Stimulated activated memory B cell treated with anti-CD40 and anti-IgM and Interleukin-4, amounts not matched to agents 10 μg/mL and 1 μg/mL and 100 μg/mL, for 72 hours (primary cell): ENCODE measurements at regions not wholly inside any gene's neighbourhood (a gene's known extent, or its start where the extent isn't known, plus 50 kb on each side); places are given as distances from the start of the nearest gene placed in this dataset.
"Not testable (repeated sequence)": the region's sequence is repeated elsewhere in the genome, so short reads cannot be mapped to it uniquely, and the experiment has no call there.

Experiments
- ATAC-seq: fragments of 150-1000 bp; cut with Tn5 transposase; 2 replicates; pipeline ENCODE4 v1.10.0; 2021
- H3K27ac Mint-ChIP-seq: one replicate; pipeline ENCODE4 v1.8.0; 2022; ENCODE audit warnings: mild to moderate bottlenecking, mixed read lengths
- H3K27me3 Mint-ChIP-seq: one replicate; pipeline ENCODE4 v1.8.0; 2022; ENCODE audit warnings: mixed read lengths
- H3K36me3 Mint-ChIP-seq: one replicate; pipeline ENCODE4 v1.8.0; 2022; ENCODE audit warnings: mixed read lengths
- H3K4me1 Mint-ChIP-seq: one replicate; pipeline ENCODE4 v1.8.0; 2022; ENCODE audit warnings: mixed read lengths
- H3K4me3 Mint-ChIP-seq: one replicate; pipeline ENCODE4 v1.8.0; 2022; ENCODE audit warnings: mild to moderate bottlenecking, moderate library complexity, mixed read lengths
- H3K9me3 Mint-ChIP-seq: one replicate; pipeline ENCODE4 v1.8.0; 2022; ENCODE audit warnings: mixed read lengths

- Mint-ChIP-seq H3K9me3 (peaks cover 5% of the 10 kb centered on the region), H3K27me3 (no peaks in the 10 kb centered on the region), H3K4me3 (no peak overlapping the region), H3K36me3 (no peaks in the 10 kb centered on the region), H3K27ac (no peak overlapping the region), H3K4me1 (no peaks in the 10 kb centered on the region)
- ATAC-seq: no peak
Measured at GRCh38 chr2:204380141-204380881, 165.0 kb upstream of the PARD3B start.

GRCh38 chr2:204386668-204387067 lies 158.6 kb upstream of the PARD3B start:
- no peak for ATAC-seq

GRCh38 chr2:204389120-204389519 lies 156.2 kb upstream of the PARD3B start:
- H3K36me3 Mint-ChIP-seq: no peaks in the 10 kb centered on the region
- H3K9me3 Mint-ChIP-seq: peaks cover 5% of the 10 kb centered on the region
- no peaks in the 10 kb centered on the region for H3K27me3 Mint-ChIP-seq
- no peak for ATAC-seq
- H3K4me3 Mint-ChIP-seq: no peak overlapping the region
- no peak overlapping the region for H3K27ac Mint-ChIP-seq
- H3K4me1 Mint-ChIP-seq: no peaks in the 10 kb centered on the region

More at GRCh38 chr2:204386668-204387067, 158.6 kb upstream of the PARD3B start:
- no peak overlapping the region for H3K4me3 Mint-ChIP-seq
- no peaks in the 10 kb centered on the region for H3K4me1 Mint-ChIP-seq
- H3K27me3 Mint-ChIP-seq: no peaks in the 10 kb centered on the region
- H3K9me3 Mint-ChIP-seq: peaks cover 2% of the 10 kb centered on the region
- H3K36me3 Mint-ChIP-seq: no peaks in the 10 kb centered on the region
- no peak overlapping the region for H3K27ac Mint-ChIP-seq

DNA sequence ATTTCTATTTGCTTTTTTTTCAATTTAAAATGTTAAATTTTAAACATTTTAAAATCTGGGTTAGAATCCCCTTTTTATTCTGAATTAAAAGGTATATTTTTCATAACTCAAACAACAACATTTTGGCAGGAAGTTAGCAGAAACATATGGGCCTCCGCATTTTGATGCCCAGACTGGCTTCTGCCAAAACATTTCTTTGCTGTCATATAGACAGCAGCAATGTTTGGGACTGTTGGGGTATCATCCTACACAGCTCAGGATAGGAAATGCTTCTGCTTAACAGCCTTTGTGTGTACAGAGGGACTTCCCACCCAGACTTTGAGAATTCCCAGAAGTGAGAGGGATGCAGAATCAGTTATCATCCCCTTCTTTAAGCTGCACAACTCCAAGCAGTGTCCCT lies 155.4 kb upstream of the PARD3B start:
- no peak for ATAC-seq
- Mint-ChIP-seq H3K4me1 (no peaks in the 10 kb centered on the region), H3K27ac (no peak overlapping the region)

DNA sequence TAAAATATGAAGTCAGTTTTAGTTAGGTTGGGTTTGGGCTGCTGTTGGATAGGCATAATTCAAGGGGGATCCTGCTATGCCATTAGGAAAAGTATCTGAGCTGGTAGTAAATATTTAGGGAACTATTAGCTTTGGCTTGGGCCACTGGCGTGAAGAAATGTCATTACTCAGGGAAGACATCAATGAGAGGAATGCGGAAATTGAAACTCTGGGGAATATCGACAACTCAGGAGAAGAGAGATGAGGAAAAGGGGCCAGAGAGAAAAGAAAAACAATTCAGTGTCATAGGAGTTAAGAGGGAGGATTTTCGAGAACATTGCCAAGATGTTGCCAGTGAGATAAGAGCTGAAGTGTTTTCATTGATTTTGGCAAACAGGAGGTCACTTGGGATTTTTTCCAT lies 149.7 kb upstream of the PARD3B start:
- H3K4me1 Mint-ChIP-seq: no peaks in the 10 kb centered on the region
- H3K9me3 Mint-ChIP-seq: peaks cover 8% of the 10 kb centered on the region
- no peaks in the 10 kb centered on the region for H3K36me3 Mint-ChIP-seq
- no peak for ATAC-seq
- no peak overlapping the region for H3K4me3 Mint-ChIP-seq
- no peak overlapping the region for H3K27ac Mint-ChIP-seq
- peaks cover 10% of the 10 kb centered on the region for H3K27me3 Mint-ChIP-seq

More for the DNA sequence above, 155.4 kb upstream of the PARD3B start:
- peaks cover 1% of the 10 kb centered on the region for H3K27me3 Mint-ChIP-seq
- H3K4me3 Mint-ChIP-seq: no peak overlapping the region
- H3K9me3 Mint-ChIP-seq: peaks cover 5% of the 10 kb centered on the region
- no peaks in the 10 kb centered on the region for H3K36me3 Mint-ChIP-seq

DNA sequence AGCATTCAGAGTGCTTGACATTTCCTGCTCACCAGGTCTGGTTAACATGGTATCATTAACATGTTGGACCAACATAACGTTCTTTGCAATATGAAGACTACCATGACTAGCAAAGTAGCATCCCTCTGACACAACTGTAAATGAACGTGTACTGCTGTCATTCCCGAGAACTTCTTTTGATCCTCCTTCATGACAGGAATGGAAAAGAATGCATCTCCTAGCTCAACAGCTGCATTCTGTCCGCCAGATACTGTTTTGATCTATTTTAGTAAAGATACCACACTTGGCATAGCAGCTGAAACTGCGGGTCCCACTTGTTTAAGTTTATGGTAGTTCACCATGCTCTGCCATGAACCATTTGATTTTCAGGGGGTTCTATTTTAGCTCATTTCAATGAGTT lies 144.2 kb upstream of the PARD3B start:
- ATAC-seq: no peak
- Mint-ChIP-seq H3K9me3 (peaks cover 3% of the 10 kb centered on the region), H3K36me3 (no peaks in the 10 kb centered on the region), H3K27ac (no peak overlapping the region), H3K4me3 (no peak overlapping the region), H3K27me3 (no peaks in the 10 kb centered on the region), H3K4me1 (no peaks in the 10 kb centered on the region)

DNA sequence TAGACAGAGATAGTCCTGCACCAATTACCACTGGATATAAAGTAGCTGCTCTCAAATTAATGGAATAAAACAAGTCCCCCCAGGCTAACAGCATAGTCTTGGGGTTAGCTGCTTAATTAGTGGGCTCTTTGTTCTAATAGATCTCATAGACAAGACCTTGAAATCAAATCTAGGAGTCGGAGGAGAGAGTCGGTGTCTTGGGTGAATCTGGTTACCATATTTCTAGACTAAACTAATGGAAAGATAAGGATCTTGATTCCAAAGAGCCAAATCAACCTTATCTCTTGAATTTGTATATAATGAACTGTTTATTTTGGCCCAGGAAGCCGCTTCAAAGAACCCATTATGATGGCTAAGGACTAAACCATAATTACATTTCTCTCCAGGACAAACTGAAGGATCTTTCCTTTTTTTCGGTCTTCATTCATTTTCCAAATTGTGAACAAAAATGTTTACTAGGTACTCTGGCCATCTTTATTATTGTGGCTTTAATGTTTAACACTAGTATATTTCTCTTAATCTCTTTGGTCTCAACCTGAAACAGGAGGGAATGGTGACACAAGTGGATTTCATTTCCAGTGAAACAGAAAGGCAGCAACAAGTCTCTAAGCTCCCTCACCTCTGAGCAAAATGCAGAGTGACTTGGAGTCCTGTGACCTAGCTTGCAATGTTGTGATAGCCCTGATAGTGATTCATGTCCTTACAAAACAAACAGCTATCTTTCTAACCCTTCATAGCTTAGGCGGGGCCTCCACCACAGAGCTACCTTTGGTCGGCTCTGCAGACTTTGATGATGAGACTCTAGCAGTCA lies 137.9 kb upstream of the PARD3B start:
- Mint-ChIP-seq H3K27ac (no peak overlapping the region), H3K27me3 (no peaks in the 10 kb centered on the region), H3K4me1 (no peaks in the 10 kb centered on the region), H3K36me3 (no peaks in the 10 kb centered on the region), H3K4me3 (no peak overlapping the region), H3K9me3 (peaks cover 5% of the 10 kb centered on the region)
- ATAC-seq: no peak

DNA sequence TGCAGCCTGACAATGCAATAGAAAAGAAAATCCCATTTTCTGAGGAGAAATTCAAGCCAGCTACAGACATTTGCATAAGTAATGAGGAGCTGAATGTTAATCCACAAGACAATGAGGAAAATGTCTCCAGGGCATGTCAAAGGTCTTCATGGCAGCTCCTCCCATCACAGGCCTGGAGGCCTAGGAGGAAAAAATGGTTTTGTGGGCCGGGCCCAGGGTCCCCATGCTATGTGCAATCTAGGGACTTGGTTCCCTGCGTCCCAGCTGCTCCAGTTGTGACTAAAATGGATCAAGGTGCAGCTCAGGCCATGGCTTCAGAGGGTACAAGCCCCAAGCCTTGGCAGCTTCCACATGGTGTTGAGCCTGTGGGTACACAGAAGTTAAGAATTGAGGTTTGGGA lies 132.5 kb upstream of the PARD3B start:
- ATAC-seq: not testable (repeated sequence)

DNA sequence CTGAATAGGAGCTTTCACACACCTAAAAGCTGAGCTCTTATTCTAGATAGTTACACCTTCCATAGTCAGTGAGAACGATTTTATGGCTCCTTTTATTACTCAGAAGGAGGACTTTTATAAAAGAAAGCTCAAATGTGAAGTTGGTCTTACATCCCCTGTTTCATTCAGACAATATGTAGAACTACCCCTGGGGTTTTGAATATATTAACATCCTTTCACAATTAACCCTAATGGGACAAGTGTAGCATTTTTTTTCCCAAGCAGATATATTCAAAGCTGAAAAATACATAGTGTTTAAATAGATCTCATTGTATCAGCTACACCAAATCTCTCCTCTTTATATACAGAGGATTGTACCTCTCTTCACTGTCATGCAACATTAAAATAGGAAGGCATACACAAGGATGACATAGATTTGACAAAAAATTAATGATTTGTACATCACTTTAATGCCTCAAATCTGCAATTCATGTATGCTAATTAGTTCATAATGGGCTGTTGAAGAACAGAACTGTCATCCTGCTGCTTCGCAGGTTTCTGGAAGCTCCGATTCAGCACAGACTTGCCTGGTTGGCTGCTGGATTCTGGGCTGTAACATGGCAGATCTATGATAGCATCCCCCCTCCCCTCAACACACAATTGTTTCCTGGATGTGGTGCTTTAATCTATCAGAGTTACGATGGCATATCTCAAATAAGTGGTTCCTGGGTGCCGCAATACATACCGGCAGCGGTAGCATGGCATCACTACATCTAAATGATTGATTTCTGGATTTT lies 129.7 kb upstream of the PARD3B start:
- Mint-ChIP-seq H3K4me3 (no peak overlapping the region), H3K27ac (no peak overlapping the region), H3K9me3 (peaks cover 9% of the 10 kb centered on the region), H3K27me3 (no peaks in the 10 kb centered on the region), H3K36me3 (no peaks in the 10 kb centered on the region), H3K4me1 (no peaks in the 10 kb centered on the region)
- ATAC-seq: no peak

More for the DNA sequence above, 132.5 kb upstream of the PARD3B start:
- H3K36me3 Mint-ChIP-seq, H3K4me3 Mint-ChIP-seq, H3K9me3 Mint-ChIP-seq, H3K27me3 Mint-ChIP-seq, H3K27ac Mint-ChIP-seq, H3K4me1 Mint-ChIP-seq: not testable (repeated sequence)

DNA sequence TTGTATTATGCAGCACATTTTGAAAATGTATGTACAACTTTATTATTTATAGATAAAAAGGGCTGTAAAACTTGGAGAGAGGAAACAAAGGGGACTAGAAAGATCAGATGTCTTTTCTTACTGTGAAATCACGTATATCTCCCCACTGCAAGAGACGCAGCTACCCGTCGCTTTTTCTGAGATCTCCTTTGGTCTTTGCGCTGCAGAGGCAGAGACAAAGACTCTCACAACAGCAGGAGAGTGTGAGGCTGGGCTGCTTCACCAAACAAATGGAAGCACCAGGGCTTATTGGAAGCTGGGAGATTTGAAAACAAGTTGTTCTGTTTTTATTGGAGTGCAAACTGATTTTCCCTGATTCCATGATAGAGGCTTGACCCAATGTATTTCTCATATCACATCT lies 129.0 kb upstream of the PARD3B start:
- Mint-ChIP-seq H3K4me3 (no peak overlapping the region), H3K4me1 (no peaks in the 10 kb centered on the region), H3K9me3 (peaks cover 9% of the 10 kb centered on the region), H3K27me3 (no peaks in the 10 kb centered on the region), H3K27ac (no peak overlapping the region), H3K36me3 (no peaks in the 10 kb centered on the region)
- ATAC-seq: no peak

- no peak overlapping the region for H3K4me3 Mint-ChIP-seq
- peaks cover 6% of the 10 kb centered on the region for H3K9me3 Mint-ChIP-seq
- H3K27me3 Mint-ChIP-seq: no peaks in the 10 kb centered on the region
- no peak for ATAC-seq
- H3K36me3 Mint-ChIP-seq: no peaks in the 10 kb centered on the region
- no peaks in the 10 kb centered on the region for H3K4me1 Mint-ChIP-seq
- H3K27ac Mint-ChIP-seq: no peak overlapping the region
Measured at GRCh38 chr2:204425821-204426220, 119.5 kb upstream of the PARD3B start.

DNA sequence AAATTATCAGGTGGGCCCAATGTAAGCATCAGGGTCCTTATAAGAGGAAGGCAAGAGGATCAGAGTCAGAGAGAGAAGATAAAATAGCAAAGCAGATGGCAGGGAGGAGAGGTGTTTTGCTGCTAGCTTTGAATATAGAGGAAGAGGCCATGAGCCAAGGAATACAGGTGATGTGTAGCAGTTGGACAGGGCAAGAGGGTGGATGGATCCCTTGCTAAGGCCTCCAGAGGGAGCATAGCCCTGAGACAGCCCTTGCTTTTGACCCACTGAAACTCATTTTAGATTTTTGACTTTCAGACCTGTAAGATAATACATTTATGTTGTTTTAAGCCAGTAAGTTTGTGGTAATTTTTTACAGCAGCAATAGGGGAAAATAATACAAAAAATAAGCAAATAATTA lies 116.6 kb upstream of the PARD3B start:
- H3K4me1 Mint-ChIP-seq: no peaks in the 10 kb centered on the region
- peaks cover 14% of the 10 kb centered on the region for H3K9me3 Mint-ChIP-seq
- no peak for ATAC-seq
- no peak overlapping the region for H3K4me3 Mint-ChIP-seq
- H3K36me3 Mint-ChIP-seq: no peaks in the 10 kb centered on the region
- H3K27ac Mint-ChIP-seq: no peak overlapping the region
- H3K27me3 Mint-ChIP-seq: no peaks in the 10 kb centered on the region

- Mint-ChIP-seq H3K36me3 (no peaks in the 10 kb centered on the region), H3K4me3 (no peak overlapping the region), H3K27me3 (no peaks in the 10 kb centered on the region), H3K27ac (no peak overlapping the region), H3K4me1 (no peaks in the 10 kb centered on the region), H3K9me3 (peaks cover 14% of the 10 kb centered on the region)
- no peak for ATAC-seq
Measured at GRCh38 chr2:204431529-204431928, 113.7 kb upstream of the PARD3B start.

DNA sequence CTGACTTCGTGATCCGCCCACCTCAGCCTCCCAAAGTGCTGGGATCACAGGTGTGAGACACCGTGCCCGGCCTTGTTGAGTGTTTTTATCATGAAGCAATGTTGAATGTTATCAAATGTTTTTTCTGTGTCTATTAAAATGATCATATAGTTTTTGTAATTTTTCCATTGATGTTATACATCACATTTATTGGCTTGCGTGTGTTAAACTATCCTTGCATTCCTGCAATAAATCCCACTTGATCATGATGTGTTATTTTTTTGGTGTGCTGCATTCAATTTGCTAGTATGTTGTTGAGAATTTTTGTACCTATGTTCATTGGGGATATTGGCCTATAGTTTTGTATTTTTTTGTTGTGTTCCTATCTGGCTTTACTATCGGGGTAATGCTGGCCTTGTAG lies 113.1 kb upstream of the PARD3B start:
- peaks cover 14% of the 10 kb centered on the region for H3K9me3 Mint-ChIP-seq
- no peaks in the 10 kb centered on the region for H3K4me1 Mint-ChIP-seq
- H3K27me3 Mint-ChIP-seq: no peaks in the 10 kb centered on the region
- H3K27ac Mint-ChIP-seq: no peak overlapping the region
- H3K4me3 Mint-ChIP-seq: no peak overlapping the region
- no peaks in the 10 kb centered on the region for H3K36me3 Mint-ChIP-seq
- ATAC-seq: no peak

DNA sequence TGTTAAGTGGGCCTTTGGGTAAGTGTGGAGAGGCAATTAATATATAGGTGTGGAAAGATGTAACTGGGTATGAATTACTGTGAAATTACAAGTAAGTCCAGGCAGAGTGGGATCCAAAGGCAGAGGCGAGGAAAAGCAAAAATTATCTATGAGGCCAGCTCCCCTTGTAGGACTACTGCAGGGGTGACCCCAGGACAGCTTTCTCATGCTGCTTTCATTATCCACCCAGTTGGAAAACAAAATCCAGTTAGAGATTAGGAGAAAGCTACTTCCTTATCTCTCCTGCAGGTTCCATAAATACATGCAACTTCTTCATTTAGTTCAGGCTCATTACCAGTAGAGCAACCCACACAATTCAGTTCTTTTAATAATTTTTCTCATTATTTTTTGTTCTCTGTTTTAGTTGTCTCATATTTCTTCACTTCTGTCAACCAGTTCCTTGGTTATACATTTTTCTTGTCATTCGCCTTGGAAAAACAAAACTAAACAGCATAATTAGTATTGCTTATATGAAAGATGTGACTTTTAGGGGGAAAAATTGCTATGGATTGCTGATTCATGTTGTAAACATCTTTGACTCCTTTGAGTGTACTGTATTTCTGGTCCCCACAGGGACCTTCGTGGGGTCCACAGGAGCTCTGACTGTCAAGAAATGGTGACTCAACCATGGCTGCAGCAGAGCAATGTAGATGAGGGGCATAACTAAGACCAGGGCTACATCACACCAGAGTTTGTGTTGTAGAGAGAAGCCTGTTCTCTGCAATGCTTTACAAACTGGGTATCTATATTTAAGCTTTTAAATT lies 110.4 kb upstream of the PARD3B start:
- Mint-ChIP-seq H3K27ac (no peak overlapping the region), H3K4me1 (no peaks in the 10 kb centered on the region), H3K36me3 (no peaks in the 10 kb centered on the region), H3K27me3 (no peaks in the 10 kb centered on the region), H3K4me3 (no peak overlapping the region), H3K9me3 (peaks cover 13% of the 10 kb centered on the region)
- no peak for ATAC-seq
